ENCODE measurements at regions not wholly inside any gene's neighbourhood (a gene's known extent, or its start where the extent isn't known, plus 50 kb on each side); places are given as distances from the start of the nearest gene placed in this dataset.
"Not testable (repeated sequence)": the region's sequence is repeated elsewhere in the genome, so short reads cannot be mapped to it uniquely, and the experiment has no call there.

- H3K9me1 ChIP-seq (replicated peaks; ENCODE audit: control insufficient read depth, extremely low read depth, insufficient read depth, low read length); H2AFZ ChIP-seq (ENCODE audit: low read depth, low read length); dilution Hi-C loops (cut with MboI; ENCODE audit: extremely low pct_ligation_motif_present, low sequenced_read_pairs); FAIRE-seq; DNase-seq (ENCODE audit: low read depth, low spot score); H3K4me2 ChIP-seq (ENCODE audit: insufficient read depth, low read length); H3K36me3 ChIP-seq (ENCODE audit: control insufficient read depth in 2 of 2, extremely low read depth in 1 of 2, insufficient read depth in 2 of 2, low read length in 2 of 2); CTCF ChIA-PET; H3K9me3 ChIP-seq (replicated peaks; ENCODE audit: control insufficient read depth, insufficient read depth, low read length); H3K4me3 ChIP-seq (replicated peaks in 1 of 3; ENCODE audit: insufficient read depth in 1 of 3, low read depth in 1 of 3, low read length in 3 of 3); H3K9ac ChIP-seq (replicated peaks; ENCODE audit: extremely low read depth, insufficient read depth, low read length); BruUV-seq (replicated peaks); H3K27me3 ChIP-seq (ENCODE audit: control insufficient read depth in 2 of 2, insufficient read depth in 2 of 2, low read length in 2 of 2); H3K79me2 ChIP-seq (ENCODE audit: control insufficient read depth, insufficient read depth, low read length); H4K20me1 ChIP-seq (replicated peaks; ENCODE audit: control insufficient read depth, extremely low read depth, insufficient read depth, low read length); H3K27ac ChIP-seq (ENCODE audit: insufficient read depth, low read depth, low read length); H3K4me1 ChIP-seq (ENCODE audit: control insufficient read depth, extremely low read depth, insufficient read depth, low read length); POLR2A ChIA-PET: not testable (repeated sequence)
- intact Hi-C loops (cut with micrococcal nuclease), result loop anchor here (5.0 kb wide), 2 partner anchors 493 to 533 kb away; no protein-coding TSS in a partner anchor
These were observed 133.4 kb downstream of the TRIM43 start for GRCh38 chr2:95725191-95725590.

GRCh38 chr2:95725677-95726076, 133.9 kb downstream of the TRIM43 start:
- H3K27me3 ChIP-seq (ENCODE audit: control insufficient read depth in 2 of 2, insufficient read depth in 2 of 2, low read length in 2 of 2); H2AFZ ChIP-seq (ENCODE audit: low read depth, low read length); FAIRE-seq; H3K27ac ChIP-seq (ENCODE audit: insufficient read depth, low read depth, low read length); BruUV-seq (replicated peaks); H3K36me3 ChIP-seq (ENCODE audit: control insufficient read depth in 2 of 2, extremely low read depth in 1 of 2, insufficient read depth in 2 of 2, low read length in 2 of 2); H3K9me1 ChIP-seq (replicated peaks; ENCODE audit: control insufficient read depth, extremely low read depth, insufficient read depth, low read length); DNase-seq (ENCODE audit: low read depth, low spot score); POLR2A ChIA-PET; H3K9ac ChIP-seq (replicated peaks; ENCODE audit: extremely low read depth, insufficient read depth, low read length); H4K20me1 ChIP-seq (replicated peaks; ENCODE audit: control insufficient read depth, extremely low read depth, insufficient read depth, low read length); H3K4me2 ChIP-seq (ENCODE audit: insufficient read depth, low read length); H3K79me2 ChIP-seq (ENCODE audit: control insufficient read depth, insufficient read depth, low read length); H3K9me3 ChIP-seq (replicated peaks; ENCODE audit: control insufficient read depth, insufficient read depth, low read length); dilution Hi-C loops (cut with MboI; ENCODE audit: extremely low pct_ligation_motif_present, low sequenced_read_pairs); H3K4me1 ChIP-seq (ENCODE audit: control insufficient read depth, extremely low read depth, insufficient read depth, low read length); H3K4me3 ChIP-seq (replicated peaks in 1 of 3; ENCODE audit: insufficient read depth in 1 of 3, low read depth in 1 of 3, low read length in 3 of 3); CTCF ChIA-PET: not testable (repeated sequence)
- intact Hi-C loops (cut with micrococcal nuclease), result loop anchor here (5.0 kb wide), 2 partner anchors 493 to 533 kb away; no protein-coding TSS in a partner anchor

GRCh38 chr2:95727420-95727819, 135.6 kb downstream of the TRIM43 start:
- DNase-seq (ENCODE audit: low read depth, low spot score); H3K4me2 ChIP-seq (ENCODE audit: insufficient read depth, low read length); POLR2A ChIA-PET; BruUV-seq (replicated peaks); H3K9ac ChIP-seq (replicated peaks; ENCODE audit: extremely low read depth, insufficient read depth, low read length); dilution Hi-C loops (cut with MboI; ENCODE audit: extremely low pct_ligation_motif_present, low sequenced_read_pairs); H3K36me3 ChIP-seq (ENCODE audit: control insufficient read depth in 2 of 2, extremely low read depth in 1 of 2, insufficient read depth in 2 of 2, low read length in 2 of 2); H3K4me1 ChIP-seq (ENCODE audit: control insufficient read depth, extremely low read depth, insufficient read depth, low read length); H2AFZ ChIP-seq (ENCODE audit: low read depth, low read length); H3K9me1 ChIP-seq (replicated peaks; ENCODE audit: control insufficient read depth, extremely low read depth, insufficient read depth, low read length); H3K27me3 ChIP-seq (ENCODE audit: control insufficient read depth in 2 of 2, insufficient read depth in 2 of 2, low read length in 2 of 2); H3K9me3 ChIP-seq (replicated peaks; ENCODE audit: control insufficient read depth, insufficient read depth, low read length); FAIRE-seq; H3K27ac ChIP-seq (ENCODE audit: insufficient read depth, low read depth, low read length); H3K4me3 ChIP-seq (replicated peaks in 1 of 3; ENCODE audit: insufficient read depth in 1 of 3, low read depth in 1 of 3, low read length in 3 of 3); H4K20me1 ChIP-seq (replicated peaks; ENCODE audit: control insufficient read depth, extremely low read depth, insufficient read depth, low read length); H3K79me2 ChIP-seq (ENCODE audit: control insufficient read depth, insufficient read depth, low read length): not testable (repeated sequence)
- intact Hi-C loops (cut with micrococcal nuclease), result loop anchor here (5.0 kb wide), 2 partner anchors 495 to 535 kb away; no protein-coding TSS in a partner anchor
- CTCF ChIA-PET, result interaction anchor here (1.1 to 4.2 kb wide), 4 partner anchors 313 to 382 kb away, joined by 3 to 25 read pairs (median 4); no protein-coding TSS in a partner anchor

All from endothelial cell of umbilical vein (primary cell).